ENCODE measurements at regions not wholly inside any gene's neighbourhood (a gene's known extent, or its start where the extent isn't known, plus 50 kb on each side); places are given as distances from the start of the nearest gene placed in this dataset.

DNA sequence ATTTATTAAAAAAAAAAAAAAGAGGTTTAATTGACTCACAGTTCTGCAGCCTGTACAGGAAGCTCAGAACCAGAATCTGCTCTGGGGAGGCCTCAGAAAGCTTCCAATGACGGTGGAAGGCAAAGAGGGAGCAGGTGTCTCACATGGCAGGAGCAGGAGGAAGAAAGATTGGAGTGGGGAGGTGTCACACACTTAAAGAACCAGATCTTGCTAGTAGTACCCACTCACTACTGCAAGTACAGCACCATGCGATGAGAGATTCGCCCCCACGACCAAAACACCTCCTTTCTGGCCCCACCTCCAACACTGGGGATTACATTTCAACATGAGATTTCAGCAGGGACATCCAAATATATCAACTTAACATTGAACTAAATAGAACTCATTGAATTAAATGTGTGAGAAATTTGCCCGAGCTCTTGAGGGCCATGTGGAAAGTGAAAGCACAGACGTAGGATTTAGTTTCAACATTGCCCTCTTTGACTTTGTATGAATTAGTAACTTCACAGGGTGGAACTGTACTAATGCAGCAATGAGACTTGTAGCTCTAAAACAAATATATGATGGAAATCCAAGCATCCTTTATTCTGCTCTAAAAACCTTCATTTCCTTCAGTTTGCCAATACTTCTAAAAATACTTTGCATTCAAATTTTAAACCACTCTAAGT is 628.2 kb downstream of the FAM181B start:
- in situ Hi-C loops (cut with HindIII; ENCODE audit: low pct_ligation_motif_present, low sequenced_read_pairs) = no loop called here
- no peak overlapping the region for H3K27ac ChIP-seq
- no peaks in the 10 kb centered on the region for H3K27me3 ChIP-seq (replicated peaks)
- no peak overlapping the region for H3K4me3 ChIP-seq (ENCODE audit: low read depth, low read length)
- H3K36me3 ChIP-seq (replicated peaks) = no peaks in the 10 kb centered on the region
- TF ChIP-seq, protein P1, sequence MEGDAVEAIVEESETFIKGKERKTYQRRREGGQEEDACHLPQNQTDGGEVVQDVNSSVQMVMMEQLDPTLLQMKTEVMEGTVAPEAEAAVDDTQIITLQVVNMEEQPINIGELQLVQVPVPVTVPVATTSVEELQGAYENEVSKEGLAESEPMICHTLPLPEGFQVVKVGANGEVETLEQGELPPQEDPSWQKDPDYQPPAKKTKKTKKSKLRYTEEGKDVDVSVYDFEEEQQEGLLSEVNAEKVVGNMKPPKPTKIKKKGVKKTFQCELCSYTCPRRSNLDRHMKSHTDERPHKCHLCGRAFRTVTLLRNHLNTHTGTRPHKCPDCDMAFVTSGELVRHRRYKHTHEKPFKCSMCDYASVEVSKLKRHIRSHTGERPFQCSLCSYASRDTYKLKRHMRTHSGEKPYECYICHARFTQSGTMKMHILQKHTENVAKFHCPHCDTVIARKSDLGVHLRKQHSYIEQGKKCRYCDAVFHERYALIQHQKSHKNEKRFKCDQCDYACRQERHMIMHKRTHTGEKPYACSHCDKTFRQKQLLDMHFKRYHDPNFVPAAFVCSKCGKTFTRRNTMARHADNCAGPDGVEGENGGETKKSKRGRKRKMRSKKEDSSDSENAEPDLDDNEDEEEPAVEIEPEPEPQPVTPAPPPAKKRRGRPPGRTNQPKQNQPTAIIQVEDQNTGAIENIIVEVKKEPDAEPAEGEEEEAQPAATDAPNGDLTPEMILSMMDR (IDR thresholded peaks at IDR 0.05; ENCODE audit: low read depth, low read length, missing control alignments) = no peak
- no peak for DNase-seq

DNA sequence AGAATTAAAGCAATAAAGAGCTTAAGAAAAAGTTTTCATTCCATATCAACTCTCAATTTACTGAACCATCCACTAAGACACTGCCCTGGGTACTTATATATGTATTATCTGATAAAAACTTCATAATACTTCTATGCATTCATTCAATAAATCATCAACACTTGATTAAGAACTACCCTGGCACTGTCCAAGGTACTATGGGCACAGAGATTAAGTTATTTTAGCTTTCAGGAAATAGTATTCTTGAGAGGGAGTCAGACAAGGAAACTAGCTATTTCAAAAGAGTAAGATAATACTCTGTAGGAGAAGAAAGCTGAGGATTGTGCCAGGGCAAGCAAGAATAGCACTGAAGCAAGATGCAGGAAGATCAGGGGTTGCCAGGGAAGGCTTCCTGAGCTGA is 640.8 kb downstream of the FAM181B start:
- in situ Hi-C loops (cut with HindIII; ENCODE audit: low pct_ligation_motif_present, low sequenced_read_pairs) = no loop called here

DNA sequence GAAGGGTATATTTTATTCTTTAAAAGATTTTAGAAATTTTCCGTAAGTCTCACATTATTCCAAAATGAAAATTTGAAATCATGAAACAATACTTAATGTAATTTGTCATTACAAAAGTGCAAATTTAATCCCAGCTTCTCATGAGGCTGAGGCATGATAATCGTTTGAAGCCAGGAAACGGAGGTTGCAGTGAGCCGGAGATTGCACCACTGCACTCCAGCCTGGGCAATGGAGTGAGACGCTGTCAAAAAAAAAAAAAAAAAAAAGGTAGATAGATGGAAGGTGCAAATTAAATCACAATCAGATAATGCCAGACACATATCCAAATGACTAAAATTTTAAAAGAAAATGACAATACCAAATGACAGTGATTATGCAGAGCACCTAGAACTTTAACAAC is 644.2 kb downstream of the FAM181B start:
- in situ Hi-C loops (cut with HindIII; ENCODE audit: low pct_ligation_motif_present, low sequenced_read_pairs) = no loop called here
- TF ChIP-seq, protein P1 (IDR thresholded peaks at IDR 0.05; ENCODE audit: low read depth, low read length, missing control alignments) = no peak
- H3K27ac ChIP-seq = no peak overlapping the region
- no peaks in the 10 kb centered on the region for H3K36me3 ChIP-seq (replicated peaks)
- DNase-seq = no peak
- no peak overlapping the region for H3K4me3 ChIP-seq (ENCODE audit: low read depth, low read length)
- no peaks in the 10 kb centered on the region for H3K27me3 ChIP-seq (replicated peaks)

More for the DNA sequence above, 640.8 kb downstream of the FAM181B start:
- no peaks in the 10 kb centered on the region for H3K36me3 ChIP-seq (replicated peaks)
- no peak overlapping the region for H3K27ac ChIP-seq
- H3K4me3 ChIP-seq (ENCODE audit: low read depth, low read length) = no peak overlapping the region
- TF ChIP-seq, protein P1 (IDR thresholded peaks at IDR 0.05; ENCODE audit: low read depth, low read length, missing control alignments) = no peak
- no peak for DNase-seq
- H3K27me3 ChIP-seq (replicated peaks) = no peaks in the 10 kb centered on the region

GRCh38 chr11:82085493-82085892 is 648.2 kb downstream of the FAM181B start:
- TF ChIP-seq, protein P1 (IDR thresholded peaks at IDR 0.05; ENCODE audit: low read depth, low read length, missing control alignments) = no peak
- Histone ChIP-seq H3K36me3 (replicated peaks) (no peaks in the 10 kb centered on the region), H3K27me3 (replicated peaks) (no peaks in the 10 kb centered on the region), H3K4me3 (ENCODE audit: low read depth, low read length) (no peak overlapping the region), H3K27ac (no peak overlapping the region)
- no peak for DNase-seq
- in situ Hi-C loops (cut with HindIII; ENCODE audit: low pct_ligation_motif_present, low sequenced_read_pairs) = no loop called here

GRCh38 chr11:82082976-82083375 is 650.7 kb downstream of the FAM181B start:
- in situ Hi-C loops (cut with HindIII; ENCODE audit: low pct_ligation_motif_present, low sequenced_read_pairs) = no loop called here
- Histone ChIP-seq H3K27me3 (replicated peaks) (no peaks in the 10 kb centered on the region), H3K36me3 (replicated peaks) (no peaks in the 10 kb centered on the region), H3K27ac (no peak overlapping the region), H3K4me3 (ENCODE audit: low read depth, low read length) (no peak overlapping the region)
- TF ChIP-seq, protein P1 (IDR thresholded peaks at IDR 0.05; ENCODE audit: low read depth, low read length, missing control alignments) = no peak
- no peak for DNase-seq

DNA sequence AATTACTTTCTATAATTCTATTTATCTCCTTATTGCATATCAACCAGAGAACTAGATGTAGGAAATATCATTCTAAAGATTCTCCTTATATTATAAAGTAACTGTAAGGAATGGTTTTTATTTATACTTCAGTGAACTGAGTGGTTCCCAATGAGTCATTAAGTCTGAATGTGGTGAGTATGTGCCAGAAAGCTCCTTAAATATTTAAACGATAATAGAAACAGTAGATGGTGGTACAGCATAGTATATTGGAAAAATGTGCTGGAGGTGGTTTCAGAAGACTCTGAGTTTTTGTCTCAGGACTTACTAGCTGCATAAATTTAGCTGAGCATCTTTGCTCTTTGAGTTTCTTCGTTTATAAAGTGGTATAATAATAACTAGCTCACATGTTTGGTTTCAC is 653.5 kb downstream of the FAM181B start:
- no peaks in the 10 kb centered on the region for H3K36me3 ChIP-seq (replicated peaks)
- in situ Hi-C loops (cut with HindIII; ENCODE audit: low pct_ligation_motif_present, low sequenced_read_pairs) = no loop called here
- peak; percentile 29 for DNase-seq
- H3K27me3 ChIP-seq (replicated peaks) = no peaks in the 10 kb centered on the region
- TF ChIP-seq, protein P1 (IDR thresholded peaks at IDR 0.05; ENCODE audit: low read depth, low read length, missing control alignments) = no peak
- no peak overlapping the region for H3K4me3 ChIP-seq (ENCODE audit: low read depth, low read length)
- H3K27ac ChIP-seq = no peak overlapping the region

Measured in brain microvascular endothelial cell (primary cell).